AG08396 (cell line): ENCODE measurements at regions not wholly inside any gene's neighbourhood (a gene's known extent, or its start where the extent isn't known, plus 50 kb on each side); places are given as distances from the start of the nearest gene placed in this dataset.

ENCODE experiments used
- DNase-seq: peaks from one replicate; pipeline ENCODE4 v3.0.0; 2012; ENCODE audit warnings: low spot score, mixed read lengths

DNA sequence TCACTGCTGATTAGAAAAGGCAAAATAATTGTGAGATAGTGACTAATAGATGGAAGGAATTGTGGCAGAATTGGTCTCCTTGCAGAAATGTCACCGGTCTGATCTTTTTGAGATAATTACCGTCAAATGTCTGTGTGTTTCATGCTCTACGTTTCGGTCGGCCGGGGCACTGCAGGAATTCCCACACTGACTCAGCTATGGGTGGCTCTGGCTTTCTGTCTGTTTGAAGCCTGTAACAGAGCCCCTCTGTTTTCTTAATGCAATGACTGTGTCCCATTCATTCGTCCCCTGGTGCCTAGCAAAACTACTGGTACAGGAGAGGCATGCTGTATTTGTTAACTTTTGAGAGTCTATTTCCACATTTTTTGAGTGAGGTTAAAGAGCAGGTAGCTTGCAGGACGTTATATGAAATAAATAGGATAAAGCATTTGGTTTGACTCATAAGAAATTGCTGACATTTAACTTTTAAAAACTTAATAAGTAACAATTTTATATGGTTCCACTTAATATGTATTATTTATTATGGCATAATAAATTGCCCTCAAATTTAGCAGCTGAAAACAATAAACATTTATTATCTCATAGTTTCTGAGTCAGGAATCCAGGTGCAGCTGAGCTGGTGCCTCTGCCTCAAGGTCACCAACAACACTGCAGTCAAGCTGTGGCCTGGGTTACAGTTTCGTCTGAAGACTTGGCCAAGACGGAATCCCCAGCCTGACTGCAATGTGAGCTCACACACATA is 53.3 kb upstream of the CTBP2 start:
- DNase-seq = no peak

DNA sequence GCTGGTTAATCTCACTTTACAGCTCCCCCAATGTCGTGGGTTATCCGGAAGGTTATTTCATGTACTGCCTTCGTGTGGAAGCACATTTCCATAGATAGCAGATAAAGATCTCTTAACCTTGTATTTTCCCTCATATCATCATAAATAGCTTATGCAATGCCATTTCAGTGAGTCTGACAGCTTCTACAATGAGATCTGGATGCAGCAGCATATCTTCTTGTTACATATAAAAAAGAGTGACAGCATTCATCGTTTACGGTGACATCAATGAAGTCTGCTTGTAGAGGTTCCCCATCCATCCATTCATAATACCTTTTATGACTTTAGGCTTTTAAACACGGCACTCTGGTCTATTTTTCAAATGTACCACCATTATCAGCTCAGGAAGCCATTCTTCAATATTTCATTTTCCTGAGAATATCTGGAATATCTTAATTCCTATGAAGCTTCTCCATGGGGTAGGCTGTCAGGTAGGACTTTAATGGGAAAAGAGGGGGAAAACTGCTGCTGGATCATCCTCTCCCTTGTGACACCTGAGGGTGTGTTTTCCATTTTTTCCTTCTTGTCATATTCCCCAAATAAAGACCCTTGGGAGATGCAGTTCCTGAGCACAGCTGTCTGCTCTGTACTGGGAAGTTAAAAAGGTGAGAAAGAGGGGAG is 51.9 kb upstream of the CTBP2 start:
- no peak for DNase-seq
